HEK293T (cell line): ENCODE measurements at regions not wholly inside any gene's neighbourhood (a gene's known extent, or its start where the extent isn't known, plus 50 kb on each side); places are given as distances from the start of the nearest gene placed in this dataset.

Source experiments
- CTCF ChIA-PET: fragments of 350-600 bp; formaldehyde crosslinking; extraction: SDS; loops from one replicate; lab custom pipeline; 2021; ENCODE audit warnings: antibody characterized with exemption, inconsistent platforms; lab: Yijun Ruan, JAX
- POLR2A ChIA-PET: fragments of 350-600 bp; formaldehyde crosslinking; extraction: SDS; loops from one replicate; lab custom pipeline; 2020; ENCODE audit warnings: antibody characterized with exemption, inconsistent platforms; lab: Yijun Ruan, JAX
- DNase-seq: peaks from one replicate; pipeline ENCODE4 v3.0.0; 2012; ENCODE audit warnings: mixed read lengths; ENCODE audit errors: extremely low spot score
- ARNT ChIP-seq: fragments of 450-650 bp; IDR thresholded peaks from 2 replicates; pipeline ENCODE4 v1.6.1; 2017; ENCODE audit warnings: mild to moderate bottlenecking
- BHLHE40 ChIP-seq: fragments of 450-650 bp; IDR thresholded peaks from 2 replicates; pipeline ENCODE4 v1.6.1; 2016; ENCODE audit warnings: mild to moderate bottlenecking, moderate library complexity, borderline replicate concordance
- CTBP1 ChIP-seq: fragments of 450-650 bp; IDR thresholded peaks from 2 replicates; pipeline ENCODE4 v1.6.1; 2016; ENCODE audit warnings: borderline replicate concordance
- ELF4 ChIP-seq: fragments of 450-650 bp; IDR thresholded peaks from 2 replicates; pipeline ENCODE4 v1.6.1; 2017; ENCODE audit warnings: antibody characterized with exemption
- FOXA1 ChIP-seq: fragments of 450-650 bp; IDR thresholded peaks from 2 replicates; pipeline ENCODE4 v1.6.1; 2016; ENCODE audit warnings: mild to moderate bottlenecking
- FOXK2 ChIP-seq: fragments of 450-650 bp; IDR thresholded peaks from 2 replicates; pipeline ENCODE4 v1.6.1; 2016; ENCODE audit warnings: mild to moderate bottlenecking
- FOXM1 ChIP-seq: fragments of 450-650 bp; IDR thresholded peaks from 2 replicates; pipeline ENCODE4 v1.6.1; 2017; ENCODE audit warnings: mild to moderate bottlenecking, borderline replicate concordance
- HDGF ChIP-seq: fragments of 450-650 bp; IDR thresholded peaks from 2 replicates; pipeline ENCODE4 v1.6.1; 2017; ENCODE audit warnings: antibody characterized with exemption, borderline replicate concordance
- L3MBTL2 ChIP-seq: fragments of 450-650 bp; conservative IDR thresholded peaks from 2 replicates; pipeline ENCODE4 v1.6.1; 2016; ENCODE audit warnings: mild to moderate bottlenecking
- LEF1 ChIP-seq: fragments of 450-650 bp; IDR thresholded peaks from 2 replicates; pipeline ENCODE4 v1.6.1; 2017; ENCODE audit warnings: mild to moderate bottlenecking, borderline replicate concordance
- NFRKB ChIP-seq: fragments of 450-650 bp; IDR thresholded peaks from 2 replicates; pipeline ENCODE4 v1.6.1; 2016; ENCODE audit warnings: mild to moderate bottlenecking, moderate library complexity
- PKNOX1 ChIP-seq: fragments of 450-650 bp; IDR thresholded peaks from 2 replicates; pipeline ENCODE4 v1.6.1; 2016
- SP1 ChIP-seq: fragments of 450-650 bp; IDR thresholded peaks from 2 replicates; pipeline ENCODE4 v1.6.1; 2017
- SUZ12 ChIP-seq: fragments of 450-650 bp; IDR thresholded peaks from 2 replicates; pipeline ENCODE4 v1.6.1; 2016; ENCODE audit warnings: mild to moderate bottlenecking
- TARDBP ChIP-seq: fragments of 450-650 bp; IDR thresholded peaks from 2 replicates; pipeline ENCODE4 v1.6.1; 2016
- ZNF384 ChIP-seq: fragments of 450-650 bp; IDR thresholded peaks from 2 replicates; pipeline ENCODE4 v1.6.1; 2016

DNA sequence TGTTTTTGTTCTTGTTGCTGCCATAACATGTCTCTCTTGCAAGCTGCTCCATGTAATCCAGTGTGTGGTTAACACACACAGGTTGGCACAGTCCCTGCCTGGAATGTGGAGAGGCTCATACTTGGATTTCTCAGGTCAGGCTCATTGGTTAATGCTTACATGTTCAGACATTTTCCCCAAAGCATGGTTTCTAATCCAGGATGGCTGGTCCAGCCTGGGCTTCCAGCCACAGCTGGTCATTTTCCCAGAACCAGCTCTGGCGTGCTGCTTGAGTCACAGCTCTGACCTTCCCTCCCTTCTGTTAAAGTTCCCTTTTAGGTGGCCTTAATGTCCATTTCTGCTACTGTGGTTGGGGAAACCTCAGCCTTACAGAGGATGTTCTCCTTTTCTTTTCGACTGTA is 294.3 kb downstream of the TAF11L14 start:
- no peak for TF ChIP-seq FOXM1
- TF ChIP-seq ELF4: no peak
- TF ChIP-seq NFRKB: no peak
- TF ChIP-seq L3MBTL2: no peak
- TF ChIP-seq BHLHE40: no peak
- no peak for TF ChIP-seq FOXK2
- TF ChIP-seq ZNF384: no peak
- no peak for TF ChIP-seq PKNOX1
- TF ChIP-seq CTBP1: no peak

DNA sequence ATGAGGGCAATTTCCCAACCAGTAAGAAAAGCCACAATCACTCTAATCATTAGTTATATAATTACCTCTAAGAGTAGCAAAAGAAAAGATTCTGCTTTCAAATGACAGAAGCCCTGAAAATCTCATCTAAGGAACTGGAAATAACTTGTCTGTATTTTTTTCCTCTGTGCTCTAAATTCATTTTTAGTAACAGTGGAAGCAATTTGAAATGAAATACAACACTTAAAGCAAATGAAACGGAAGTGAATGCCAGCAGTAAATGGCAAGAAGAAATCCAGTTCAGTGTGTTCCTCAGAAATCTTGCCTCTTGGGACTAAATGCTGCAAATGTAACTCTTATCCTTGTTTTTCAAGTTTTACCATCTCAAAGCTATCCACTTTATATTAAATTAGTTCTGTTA is 294.9 kb downstream of the TAF11L14 start:
- TF ChIP-seq LEF1 (no peak), SUZ12 (no peak), PKNOX1 (no peak), BHLHE40 (no peak), L3MBTL2 (no peak), TARDBP (no peak), FOXM1 (no peak)
- DNase-seq: no peak
- POLR2A ChIA-PET: no interaction called here
- CTCF ChIA-PET: no interaction called here

More for the DNA sequence above, 294.3 kb downstream of the TAF11L14 start:
- POLR2A ChIA-PET: no interaction called here
- no peak for DNase-seq
- CTCF ChIA-PET: no interaction called here

DNA sequence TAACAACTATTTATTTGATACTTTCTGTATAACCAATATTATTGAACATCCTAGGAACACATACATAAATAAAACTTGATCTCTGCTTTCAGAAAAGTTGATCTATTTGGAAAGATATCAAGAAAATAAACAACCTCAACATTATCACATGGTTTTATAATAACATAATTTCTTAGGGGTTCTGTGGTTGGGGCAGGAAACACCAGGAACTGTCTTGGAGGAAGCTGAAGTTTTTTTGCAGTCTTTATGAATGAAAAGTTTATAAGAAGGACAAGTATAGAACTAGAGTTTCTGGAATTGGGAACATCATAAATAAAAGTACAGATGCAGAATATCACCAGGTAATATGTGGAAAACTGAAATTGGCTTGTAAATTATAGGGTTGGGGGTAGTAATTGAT is 296.1 kb downstream of the TAF11L14 start:
- CTCF ChIA-PET: no interaction called here
- TF ChIP-seq BHLHE40 (no peak), PKNOX1 (no peak), HDGF (no peak), L3MBTL2 (no peak), CTBP1 (no peak)
- POLR2A ChIA-PET: no interaction called here
- no peak for DNase-seq

DNA sequence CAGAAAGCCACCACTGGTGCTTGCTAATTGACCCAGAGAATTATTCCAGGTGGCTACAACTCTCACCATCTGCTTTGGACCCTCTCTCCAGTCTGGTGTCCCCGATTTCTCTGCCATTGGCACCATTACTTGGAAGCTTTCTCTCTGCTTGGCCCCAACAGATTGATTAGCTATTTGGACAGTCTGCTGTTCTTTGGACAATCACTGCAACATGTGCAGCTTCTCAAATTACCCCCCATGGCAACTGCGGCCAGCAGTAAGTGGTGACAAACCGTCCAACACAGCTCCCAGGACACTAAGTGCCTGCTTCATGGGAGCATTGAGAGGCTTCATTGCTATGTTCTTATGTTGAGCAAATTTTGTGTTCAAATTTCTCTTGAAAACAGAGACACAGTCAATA is 309.8 kb downstream of the TAF11L14 start:
- POLR2A ChIA-PET: no interaction called here
- TF ChIP-seq HDGF (no peak), TARDBP (no peak), FOXM1 (no peak), SP1 (no peak), L3MBTL2 (no peak), NFRKB (no peak), ZNF384 (no peak), PKNOX1 (no peak), LEF1 (no peak), BHLHE40 (no peak)
- no peak for DNase-seq
- CTCF ChIA-PET: no interaction called here

DNA sequence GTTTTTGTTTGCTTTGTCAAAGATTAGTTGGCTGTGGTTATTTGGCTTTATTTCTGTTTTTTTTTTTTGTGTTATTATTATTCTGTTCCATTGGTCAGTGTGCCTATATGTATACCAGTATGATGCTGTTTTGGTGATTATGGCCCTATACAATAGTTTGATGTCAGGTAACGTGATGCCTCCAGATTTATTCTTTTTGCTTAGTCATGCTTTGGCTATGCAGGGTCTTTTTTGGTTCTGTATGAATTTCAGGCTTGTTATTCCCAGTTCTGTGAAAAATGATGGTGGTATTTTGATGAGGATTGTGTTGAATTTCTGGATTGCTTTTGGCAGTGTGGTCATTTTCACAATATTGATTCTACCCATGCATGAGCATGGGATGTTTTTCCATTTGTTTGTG is 312.8 kb downstream of the TAF11L14 start:
- POLR2A ChIA-PET: no interaction called here
- TF ChIP-seq SUZ12 (no peak), SP1 (no peak), FOXK2 (no peak), TARDBP (no peak), FOXM1 (no peak), ARNT (no peak), NFRKB (no peak), L3MBTL2 (no peak), HDGF (no peak), FOXA1 (no peak), ELF4 (no peak), BHLHE40 (no peak)
- no peak for DNase-seq
- CTCF ChIA-PET: no interaction called here

DNA sequence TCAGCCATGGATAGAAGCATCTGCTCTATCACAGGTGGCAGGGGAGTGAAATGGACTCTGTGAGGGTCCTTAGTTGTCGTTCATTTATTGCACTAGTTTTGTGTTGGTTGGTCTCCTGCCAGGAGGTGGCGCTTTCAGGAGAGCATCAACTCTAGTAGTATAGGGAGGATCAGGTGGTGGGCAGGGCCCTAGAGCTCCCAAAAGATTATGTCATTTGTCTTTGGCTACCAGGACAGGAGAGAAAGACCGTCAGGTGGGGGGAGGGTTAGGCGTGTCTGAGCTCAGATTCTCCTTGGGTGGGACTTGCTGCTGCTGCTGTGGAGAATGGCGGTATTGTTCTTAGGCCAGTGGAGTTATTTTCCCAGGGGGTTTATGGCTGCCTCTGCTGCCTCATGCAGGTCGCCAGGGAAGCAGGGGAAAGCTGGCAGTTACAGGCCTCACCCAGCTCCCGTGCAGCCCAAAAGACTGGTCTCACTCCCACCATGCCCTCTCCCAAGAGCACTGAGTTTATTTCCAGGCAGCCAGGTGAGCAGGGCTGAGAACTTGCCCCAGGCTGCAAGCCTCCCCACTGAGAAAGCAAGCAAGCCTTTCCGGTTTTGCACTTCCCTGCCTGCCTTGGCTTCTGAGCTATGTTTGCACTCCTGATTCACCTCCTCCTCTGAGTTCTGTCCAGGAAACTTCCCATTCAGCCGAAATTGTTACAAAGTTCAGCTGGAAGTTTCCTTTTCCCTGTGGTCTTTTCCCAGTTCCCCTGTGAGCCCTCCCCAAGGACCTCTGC is 317.3 kb downstream of the TAF11L14 start:
- POLR2A ChIA-PET: no interaction called here
- DNase-seq: no peak
- CTCF ChIA-PET: interaction anchor here (0.6 to 1.4 kb wide), 6 partner anchors 31 to 1961 kb away, joined by 3 to 6 read pairs (median 3); no protein-coding TSS in a partner anchor

More for the DNA sequence above, 317.3 kb downstream of the TAF11L14 start:
- TF ChIP-seq ELF4: no peak
- no peak for TF ChIP-seq ZNF384
- no peak for TF ChIP-seq NFRKB
- TF ChIP-seq PKNOX1: no peak
- TF ChIP-seq LEF1: no peak
- TF ChIP-seq SUZ12: no peak
- TF ChIP-seq FOXM1: no peak
- TF ChIP-seq L3MBTL2: no peak
- no peak for TF ChIP-seq TARDBP
